EH (cell line): ENCODE measurements at regions not wholly inside any gene's neighbourhood (a gene's known extent, or its start where the extent isn't known, plus 50 kb on each side); places are given as distances from the start of the nearest gene placed in this dataset.

ENCODE experiments used
- DNase-seq: peaks from one replicate; pipeline ENCODE4 v3.0.0-alpha.2; 2015; ENCODE audit warnings: low read depth

DNA sequence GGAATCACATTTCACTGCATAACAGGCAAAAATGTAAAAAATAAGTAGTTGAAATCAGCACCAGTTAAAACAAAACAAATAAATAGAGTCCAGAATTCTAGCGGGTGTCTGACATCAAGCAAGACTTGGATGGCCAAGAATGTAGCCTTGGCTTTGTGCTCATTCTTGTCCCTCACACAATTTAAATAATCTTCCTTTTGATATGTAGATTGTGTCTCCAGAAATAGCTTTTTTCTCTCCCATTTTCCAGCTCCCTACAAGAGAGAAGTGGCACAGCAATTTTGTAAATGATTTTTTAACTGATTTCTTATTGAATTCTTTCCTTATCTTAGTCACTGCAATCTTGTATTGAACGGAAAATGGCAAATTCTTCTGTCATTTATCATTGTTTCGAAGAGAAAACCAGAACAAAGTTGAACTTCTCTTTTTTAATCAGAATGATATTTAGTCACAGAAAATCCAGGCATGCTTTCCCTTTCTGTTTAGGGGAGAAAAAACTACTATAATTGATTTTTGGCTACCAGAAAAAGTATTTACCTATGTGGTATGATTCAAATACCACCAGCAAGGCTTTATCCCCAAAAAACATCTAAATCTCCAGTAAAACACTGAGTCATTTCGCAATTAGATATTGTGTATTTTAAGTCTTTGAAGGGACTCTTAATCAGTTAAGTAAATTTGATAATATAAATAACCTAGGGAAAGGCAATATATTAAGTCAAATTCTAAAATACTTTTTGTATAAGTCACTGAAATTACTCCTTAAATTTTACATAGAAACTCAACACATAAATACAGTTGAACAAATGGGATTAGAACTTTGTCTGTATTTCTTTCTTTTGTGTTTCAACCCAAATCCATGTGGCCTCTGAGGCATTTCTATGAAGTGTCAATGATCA is 481.7 kb downstream of the GBE1 start:
- DNase-seq = no peak

DNA sequence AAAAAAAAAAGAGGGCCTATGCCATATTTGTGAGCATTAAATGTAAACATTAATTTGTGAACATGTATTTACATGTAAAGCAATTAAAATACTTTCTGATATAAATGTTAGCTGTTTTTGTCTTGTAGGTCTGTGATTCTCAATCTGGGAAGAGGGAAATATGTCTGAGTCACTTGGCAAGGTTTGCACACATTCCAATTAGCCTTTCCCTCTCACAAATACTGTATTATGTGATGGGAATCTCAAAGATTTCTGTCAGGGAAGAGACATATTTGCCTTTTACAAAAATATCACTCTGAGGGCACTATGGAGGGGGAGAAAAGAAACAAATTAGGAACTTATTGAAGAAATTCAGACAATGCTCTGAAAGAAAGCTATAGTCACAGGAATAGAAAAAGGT is 483.6 kb downstream of the GBE1 start:
- peak; percentile 17 for DNase-seq

DNA sequence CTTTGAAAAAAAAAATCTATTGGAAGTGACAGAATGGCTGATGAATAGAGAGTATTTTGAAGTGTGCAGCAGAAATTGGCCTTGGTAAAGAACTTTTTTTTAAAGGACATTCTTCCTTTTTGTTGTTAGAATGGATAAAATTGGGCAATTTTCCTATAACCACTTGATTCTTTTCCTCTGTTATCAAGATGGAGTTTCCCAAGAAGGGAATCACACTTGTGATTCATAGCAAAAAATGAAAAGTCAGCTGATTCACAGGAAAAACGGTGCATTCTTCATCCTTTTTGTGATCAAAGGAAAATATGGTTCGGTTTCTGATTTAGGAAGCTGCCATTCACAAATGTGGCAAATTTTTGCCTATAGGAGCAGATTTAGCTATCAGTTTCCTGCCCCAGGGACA is 486.8 kb downstream of the GBE1 start:
- DNase-seq = no peak

DNA sequence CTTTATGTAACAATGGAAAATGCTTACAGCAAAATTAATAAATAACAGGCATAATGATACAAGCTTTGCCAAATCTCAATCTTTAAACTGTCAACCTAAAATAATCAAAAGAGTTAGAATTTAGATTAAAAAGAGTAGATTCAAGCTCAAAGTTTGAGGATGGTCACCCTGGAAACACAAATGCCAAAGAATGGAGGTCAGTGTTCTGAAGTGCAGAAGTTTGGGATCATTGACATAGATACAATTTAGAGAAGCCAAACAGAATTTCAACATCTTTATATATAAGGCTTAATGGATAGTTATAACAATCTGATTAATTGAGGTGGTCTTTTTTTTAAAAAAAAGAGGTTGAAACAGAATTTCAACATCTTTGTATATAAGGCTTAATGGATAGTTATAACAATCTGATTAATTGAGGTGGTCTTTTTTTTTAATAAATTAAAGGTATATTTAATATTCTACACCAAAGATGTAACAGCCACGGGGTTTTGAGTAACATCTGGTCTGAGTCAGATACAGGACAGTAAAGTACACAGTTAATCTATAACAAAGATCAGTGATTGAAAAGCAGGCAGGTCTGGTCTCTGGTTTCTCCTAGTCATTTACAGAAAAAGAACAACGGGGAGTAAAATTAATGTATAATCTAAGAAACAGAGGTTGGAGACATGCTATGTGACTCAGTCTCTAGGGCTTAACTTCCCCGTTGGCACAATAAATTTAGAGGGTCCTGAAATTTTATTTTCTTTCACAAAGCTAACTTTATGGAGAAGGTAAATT is 490.7 kb downstream of the GBE1 start:
- DNase-seq = no peak

DNA sequence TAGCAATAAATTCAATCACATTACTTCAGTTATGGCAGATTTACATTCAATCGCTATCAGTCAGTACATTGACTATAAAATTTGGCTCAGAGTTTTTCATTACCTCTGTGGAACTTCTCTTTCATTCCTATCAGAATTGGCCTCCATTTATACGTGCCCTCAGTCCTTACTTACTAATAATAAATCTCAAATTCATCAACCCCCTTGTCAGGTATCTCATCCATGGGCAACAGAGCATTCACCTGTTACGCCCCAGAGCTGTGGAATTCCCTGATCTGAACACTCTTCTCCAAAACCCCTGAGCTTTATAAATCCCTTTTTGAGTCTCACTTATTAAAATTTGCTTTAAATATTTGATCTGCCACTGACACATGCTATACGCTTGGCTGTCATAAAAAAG is 492.9 kb downstream of the GBE1 start:
- no peak for DNase-seq

DNA sequence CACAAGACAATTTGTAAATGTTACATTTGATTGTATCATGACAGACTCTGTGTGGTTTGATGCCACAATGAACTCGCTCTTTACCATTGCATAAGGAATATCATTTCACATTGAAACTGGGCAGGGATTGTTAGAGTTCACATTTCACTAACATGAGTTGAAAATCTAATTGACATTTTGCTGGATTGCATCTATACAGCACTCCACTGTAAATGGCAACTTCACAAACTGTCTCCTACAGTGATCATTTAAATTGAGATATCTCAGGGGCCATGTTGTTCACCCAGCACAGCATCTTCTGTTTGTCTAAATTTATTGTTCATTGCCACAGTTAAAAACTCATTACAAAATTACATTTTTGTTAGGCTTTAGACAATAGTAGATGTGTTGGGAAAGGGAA is 499.4 kb downstream of the GBE1 start:
- no peak for DNase-seq

DNA sequence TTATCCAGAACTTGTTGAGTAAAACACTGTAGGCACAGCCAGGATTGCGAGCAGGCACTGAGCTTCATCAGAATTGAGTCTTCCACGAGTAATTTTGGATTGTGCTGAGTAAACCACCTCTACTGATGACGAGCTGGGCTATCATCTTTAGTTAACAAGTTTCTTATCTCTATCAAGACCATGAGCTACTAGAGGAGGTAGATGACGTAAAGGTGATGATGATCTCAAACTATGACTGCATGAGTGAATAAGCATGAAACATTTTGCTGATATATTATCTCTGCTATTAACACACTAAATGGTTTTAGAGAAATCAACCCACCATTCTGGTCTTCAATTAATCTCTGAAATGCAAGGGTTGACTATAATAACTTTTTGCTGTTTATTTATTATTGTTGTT is 506.0 kb downstream of the GBE1 start:
- DNase-seq = no peak

DNA sequence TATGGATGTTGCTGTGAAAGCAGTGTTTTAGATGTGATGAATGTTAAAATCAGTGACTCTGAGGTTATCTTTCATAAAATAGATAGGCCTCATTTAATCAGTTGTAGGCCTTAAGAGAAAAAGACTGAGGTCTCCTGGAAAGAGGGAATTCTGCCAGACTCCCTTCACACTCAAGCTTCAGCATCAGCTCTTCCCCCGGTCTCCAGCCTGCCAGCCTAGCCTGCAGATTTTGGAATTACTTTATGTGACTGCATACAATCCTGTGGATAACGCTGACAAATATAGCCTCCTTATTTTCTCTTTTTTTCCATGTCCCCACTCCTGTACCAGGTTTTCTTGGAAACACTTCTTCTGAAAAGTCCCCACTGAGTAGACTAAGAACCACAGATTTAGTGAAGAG is 510.3 kb downstream of the GBE1 start:
- no peak for DNase-seq

DNA sequence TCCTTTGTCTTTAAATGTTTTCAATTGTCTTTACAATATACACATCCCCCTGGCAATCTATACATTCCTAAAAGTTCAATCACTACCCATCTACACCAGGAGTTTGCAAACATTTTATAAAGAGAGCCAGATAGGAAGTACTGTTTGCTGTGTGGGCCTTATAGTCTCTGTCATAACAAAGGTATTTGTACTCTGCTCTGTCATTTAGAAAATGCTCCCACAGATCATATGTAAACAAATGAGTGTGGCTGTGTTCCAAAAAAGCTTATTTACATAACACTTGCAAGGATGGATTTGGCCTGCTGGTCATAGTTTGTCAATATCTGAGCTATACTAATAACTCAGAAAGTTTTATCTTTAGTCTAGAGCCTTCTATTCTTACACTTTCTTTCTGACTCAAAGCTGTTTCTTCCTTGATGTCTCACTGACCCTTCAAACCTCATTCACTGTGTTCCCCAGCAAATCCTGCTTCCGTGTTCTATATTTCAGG is 511.9 kb downstream of the GBE1 start:
- DNase-seq = peak; percentile 18

DNA sequence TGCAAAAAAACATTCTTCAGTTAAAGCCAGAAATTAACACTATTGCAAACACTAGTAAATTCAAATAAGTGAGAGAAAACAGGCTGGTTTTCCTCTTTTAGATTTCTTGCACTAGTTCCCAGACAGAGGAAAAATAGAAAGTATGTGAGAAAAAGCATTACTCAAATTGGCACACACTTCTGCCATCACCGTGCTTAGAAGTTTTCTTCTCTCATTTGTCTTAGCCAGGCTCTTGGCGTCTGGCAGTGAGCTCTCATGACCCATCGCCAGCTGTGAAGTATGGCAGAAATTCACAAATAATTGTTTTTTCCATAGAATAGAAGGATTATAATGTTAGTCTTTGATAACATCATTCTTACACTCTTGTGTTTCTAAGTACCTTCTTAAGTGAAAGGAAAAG is 515.9 kb downstream of the GBE1 start:
- DNase-seq = no peak

DNA sequence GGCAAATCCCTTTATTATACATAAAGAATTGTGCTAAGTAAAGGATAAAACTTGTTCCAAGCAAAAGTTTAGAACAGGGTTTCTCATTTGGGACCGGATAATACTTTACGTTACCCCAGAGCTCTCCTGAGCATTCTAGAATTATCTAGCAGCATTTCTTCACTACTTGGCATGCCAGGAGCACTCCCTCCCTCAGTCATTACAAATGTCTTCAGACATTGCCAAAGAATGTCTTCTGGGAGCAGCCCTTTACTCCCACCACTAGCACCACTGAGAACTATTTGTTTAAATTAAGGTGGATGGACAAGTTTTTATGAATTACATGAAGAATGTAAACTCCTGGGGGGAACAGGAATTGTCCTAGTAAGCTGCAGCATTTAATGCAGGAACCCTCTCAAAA is 516.4 kb downstream of the GBE1 start:
- no peak for DNase-seq

DNA sequence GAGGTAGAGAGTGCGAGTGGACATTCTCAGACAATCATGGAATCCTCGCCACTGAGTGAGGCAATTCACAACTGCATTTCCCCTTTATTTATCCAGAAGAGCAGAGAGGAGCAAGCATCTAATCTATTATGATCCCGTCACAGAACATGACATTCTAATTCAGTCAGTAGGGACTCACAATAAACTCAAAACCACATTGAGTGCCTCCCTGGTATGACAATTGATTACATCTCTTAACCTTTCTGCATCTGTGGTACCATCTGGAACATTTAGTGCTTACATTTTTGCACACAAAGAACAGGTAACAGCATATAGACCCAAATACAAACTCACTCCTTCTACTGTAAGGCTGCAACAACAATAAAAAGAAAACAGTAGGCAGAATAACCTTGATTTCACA is 517.2 kb downstream of the GBE1 start:
- no peak for DNase-seq

DNA sequence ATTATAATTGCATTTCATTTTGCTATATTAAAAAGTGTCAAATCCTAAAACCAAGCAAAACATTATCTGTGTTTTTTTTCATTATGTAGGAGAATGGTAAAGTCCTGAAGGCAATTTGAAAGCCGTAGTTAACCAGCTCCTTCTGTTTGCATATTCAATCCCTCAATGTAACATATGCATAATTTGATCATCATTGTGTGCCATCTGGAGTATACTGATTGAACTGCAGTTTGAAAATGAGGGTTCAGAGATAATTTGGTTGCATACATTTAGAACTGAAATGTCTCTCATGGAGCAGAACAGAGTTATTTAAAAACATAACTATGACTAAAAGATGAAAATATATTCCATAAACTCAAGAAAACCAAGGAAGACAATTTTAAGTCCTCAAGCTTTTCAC is 518.6 kb downstream of the GBE1 start:
- DNase-seq = peak; percentile 16

- no peak for DNase-seq
These were observed 524.3 kb downstream of the GBE1 start for GRCh38 chr3:81237181-81237580.

- DNase-seq = peak; percentile 3
These were observed 543.4 kb downstream of the GBE1 start for GRCh38 chr3:81218023-81218422.

- DNase-seq = no peak
These were observed 544.3 kb downstream of the GBE1 start for GRCh38 chr3:81217101-81217500.

GRCh38 chr3:81216192-81216591 is 545.3 kb downstream of the GBE1 start:
- peak; percentile 27 for DNase-seq

GRCh38 chr3:81214631-81215030 is 546.8 kb downstream of the GBE1 start:
- DNase-seq = no peak

- no peak for DNase-seq
These were observed 561.9 kb downstream of the GBE1 start for GRCh38 chr3:81199587-81199986.

DNA sequence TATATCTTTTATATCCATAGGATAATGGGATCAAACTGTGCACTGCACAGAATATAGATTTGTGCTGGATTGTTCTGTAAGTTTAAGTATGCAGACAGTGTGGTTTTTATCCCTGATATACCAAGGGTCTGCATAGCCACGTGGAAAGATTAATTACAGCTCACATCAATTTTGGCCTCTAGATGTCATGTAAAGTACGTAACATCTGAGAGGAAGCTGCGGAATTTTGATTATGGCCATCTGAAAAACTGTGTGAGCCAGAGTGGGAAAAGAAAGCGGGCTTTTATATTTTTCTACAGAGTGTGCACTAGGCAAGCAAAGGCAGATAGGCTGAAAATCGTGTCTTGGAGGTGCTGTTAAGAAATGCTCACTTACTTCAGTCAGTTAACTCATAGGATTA is 562.7 kb downstream of the GBE1 start:
- no peak for DNase-seq

DNA sequence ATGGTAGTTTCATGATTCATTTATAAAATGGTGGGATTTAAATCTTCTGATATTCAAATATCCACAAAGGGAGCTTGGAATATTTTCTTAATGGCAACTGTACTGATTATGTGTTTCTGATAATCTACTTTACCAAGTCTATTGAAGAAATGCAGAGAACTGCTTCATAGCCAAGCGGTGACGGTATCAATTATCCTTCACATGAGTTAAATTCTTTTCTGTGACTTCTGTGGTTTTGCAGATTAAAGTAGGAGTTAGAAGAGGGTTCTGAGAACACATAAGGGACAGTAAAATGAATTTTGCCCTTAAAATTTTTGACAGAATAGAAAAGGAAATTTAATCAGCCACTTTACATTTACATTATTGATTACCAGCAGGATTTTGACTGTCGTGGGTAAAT is 563.2 kb downstream of the GBE1 start:
- no peak for DNase-seq

DNA sequence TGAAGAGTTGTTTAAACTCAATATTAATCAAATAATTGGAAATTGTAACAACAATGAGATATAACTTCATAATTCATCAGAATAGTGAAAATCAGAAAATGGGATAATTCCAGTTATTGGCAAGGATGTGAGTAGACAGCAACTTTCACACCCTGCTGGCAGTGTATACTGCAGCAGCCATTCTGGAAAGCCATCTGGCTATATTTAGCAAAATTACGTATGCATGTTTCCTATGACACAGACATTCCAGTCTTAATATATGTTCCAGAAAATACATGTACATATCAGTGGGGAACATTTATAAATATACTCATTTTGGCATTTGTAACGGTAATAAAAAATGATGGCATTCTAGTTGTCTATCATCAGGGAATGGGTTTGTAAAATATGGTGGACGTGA is 564.1 kb downstream of the GBE1 start:
- no peak for DNase-seq

DNA sequence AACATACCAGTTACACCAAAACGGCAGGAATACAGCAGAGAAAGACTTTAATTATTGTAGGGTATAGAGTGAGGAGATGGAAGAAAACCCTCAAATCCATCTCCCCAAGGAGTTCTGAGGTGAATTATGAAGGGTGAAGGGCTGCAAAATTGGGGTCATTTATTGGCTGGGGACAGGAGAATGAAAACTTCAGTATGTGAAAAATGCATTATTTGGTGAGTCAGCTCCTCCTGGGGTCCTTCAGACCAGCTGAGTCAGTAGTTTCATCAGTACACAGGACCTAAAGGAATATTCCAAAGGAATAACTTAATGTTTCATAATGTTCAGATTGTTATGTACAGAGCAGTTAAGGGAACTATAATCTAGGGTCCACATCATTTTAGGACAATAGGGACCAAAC is 566.0 kb downstream of the GBE1 start:
- no peak for DNase-seq
